ENCODE measurements at regions not wholly inside any gene's neighbourhood (a gene's known extent, or its start where the extent isn't known, plus 50 kb on each side); places are given as distances from the start of the nearest gene placed in this dataset.

DNA sequence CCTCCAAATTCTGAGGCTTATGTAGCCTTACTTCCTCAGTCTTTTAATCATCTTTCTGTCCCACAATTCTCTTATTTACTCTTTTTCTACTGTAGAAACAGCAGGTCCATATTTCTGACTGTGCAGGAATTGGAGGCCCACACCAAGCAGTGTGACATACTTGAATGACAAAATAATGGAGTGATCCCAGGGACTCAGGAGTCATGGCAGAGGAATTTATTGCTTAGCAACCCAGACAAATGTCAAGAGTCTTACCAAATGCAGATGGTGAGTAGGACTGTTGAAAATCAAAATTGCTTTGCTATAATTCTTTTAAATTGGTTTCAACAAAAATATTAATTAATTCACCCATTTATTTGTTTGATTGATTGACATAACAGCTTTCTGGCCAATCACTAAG, 59.9 kb downstream of the HTR1B start:
- intact Hi-C loops (cut with DNase I, micrococcal nuclease) = no loop called here
- DNase-seq = no peak
- ATAC-seq = no peak

DNA sequence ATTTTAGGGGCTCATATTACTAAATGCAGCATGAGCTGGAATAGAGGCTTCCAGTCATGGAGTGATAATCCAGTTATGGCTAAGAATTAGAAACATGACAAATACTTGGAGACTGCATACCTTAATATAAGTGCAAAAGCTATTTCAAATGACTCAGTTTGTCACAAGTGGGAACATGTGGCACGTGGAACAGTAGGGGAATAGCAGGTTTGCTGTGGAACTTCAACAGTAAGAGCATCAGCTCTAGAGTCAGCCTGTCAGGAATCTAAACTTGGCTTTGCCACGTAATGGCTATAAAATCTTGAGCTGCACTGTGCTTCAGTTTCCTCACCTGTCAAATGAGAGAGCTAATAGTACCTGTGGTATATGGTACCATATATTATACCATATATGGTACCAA, 62.1 kb downstream of the HTR1B start:
- intact Hi-C loops (cut with DNase I, micrococcal nuclease) = no loop called here
- ATAC-seq (no peak), DNase-seq (no peak)

DNA sequence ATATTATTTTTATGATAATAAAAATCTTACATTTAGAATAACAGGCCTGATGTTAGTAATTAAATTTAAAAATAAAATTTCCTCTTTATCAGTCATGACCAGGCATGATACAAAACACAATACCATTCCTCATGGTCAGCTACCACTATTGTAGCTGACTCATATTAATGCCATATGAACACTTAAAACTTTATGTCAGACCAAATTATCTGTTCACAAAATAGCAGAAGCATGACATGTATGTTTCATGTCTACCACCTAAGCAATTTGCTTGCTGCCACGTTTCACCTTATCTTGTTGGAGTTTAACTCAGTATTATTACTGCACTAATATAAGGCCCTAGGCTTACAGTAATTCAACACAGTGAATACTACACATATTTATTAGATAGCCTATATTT, 65.7 kb downstream of the HTR1B start:
- DNase-seq = no peak
- no peak for ATAC-seq
- intact Hi-C loops (cut with DNase I, micrococcal nuclease) = no loop called here

DNA sequence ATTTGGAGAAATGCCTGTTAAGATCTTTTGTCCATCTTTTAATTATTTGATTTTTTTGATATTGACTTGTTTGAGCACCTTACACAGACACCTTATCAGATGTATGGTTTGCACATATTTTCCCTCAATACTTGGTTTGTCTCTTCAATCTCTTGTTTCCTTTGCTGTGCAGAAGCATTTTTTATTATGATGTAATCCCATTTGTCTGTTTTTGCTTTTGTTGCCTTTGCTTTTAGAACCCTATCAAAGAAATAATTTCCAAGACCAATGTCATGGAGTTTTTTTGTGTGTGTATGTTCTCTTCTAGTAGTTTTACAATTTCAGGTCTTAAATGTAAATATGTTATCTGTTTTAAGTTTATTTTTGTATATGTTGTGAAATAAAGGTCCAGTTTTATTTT, 73.9 kb downstream of the HTR1B start:
- intact Hi-C loops (cut with DNase I, micrococcal nuclease) = no loop called here
- DNase-seq (no peak), ATAC-seq (no peak)

DNA sequence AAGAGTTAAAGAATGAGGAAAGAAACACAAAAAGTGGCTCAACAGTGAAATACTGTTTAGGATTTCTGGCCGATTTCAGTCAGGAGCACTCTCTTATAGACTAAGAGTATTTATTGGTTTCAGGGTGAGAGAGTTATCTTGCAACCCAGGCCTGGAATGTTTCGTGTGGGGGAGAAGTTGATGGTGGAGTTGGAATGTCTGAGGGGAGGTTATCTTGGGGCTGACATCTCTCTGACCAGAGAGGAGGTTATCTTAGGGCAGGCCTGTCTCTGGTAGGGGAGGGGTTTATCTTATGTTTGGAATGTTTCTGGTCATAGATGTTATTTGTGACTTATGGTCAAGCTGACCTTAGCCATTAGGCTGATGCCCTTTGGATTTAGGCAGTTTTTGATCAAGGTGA, 80.3 kb downstream of the HTR1B start:
- no peak for ATAC-seq
- intact Hi-C loops (cut with DNase I, micrococcal nuclease) = no loop called here
- DNase-seq = no peak

DNA sequence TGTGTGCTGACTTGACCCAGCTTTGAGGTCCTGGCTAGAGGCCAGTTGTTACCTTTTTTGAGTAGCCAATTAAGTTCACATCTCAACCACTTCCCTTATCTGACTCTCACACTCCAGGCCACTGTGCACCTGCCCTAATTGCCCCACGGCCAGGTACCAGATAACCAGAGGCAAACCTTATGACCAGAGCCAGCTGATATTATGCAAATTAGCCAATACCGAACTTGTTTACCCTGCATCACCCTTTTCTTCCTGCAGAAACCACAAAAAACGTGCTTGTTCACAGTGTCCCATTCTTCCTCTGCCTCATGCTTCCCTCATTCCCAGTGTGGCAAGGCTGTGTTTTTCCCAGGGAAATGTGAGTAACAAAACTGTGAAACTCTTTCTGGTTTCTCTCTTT, 89.3 kb downstream of the HTR1B start:
- intact Hi-C loops (cut with DNase I, micrococcal nuclease) = no loop called here
- ATAC-seq (no peak), DNase-seq (no peak)

DNA sequence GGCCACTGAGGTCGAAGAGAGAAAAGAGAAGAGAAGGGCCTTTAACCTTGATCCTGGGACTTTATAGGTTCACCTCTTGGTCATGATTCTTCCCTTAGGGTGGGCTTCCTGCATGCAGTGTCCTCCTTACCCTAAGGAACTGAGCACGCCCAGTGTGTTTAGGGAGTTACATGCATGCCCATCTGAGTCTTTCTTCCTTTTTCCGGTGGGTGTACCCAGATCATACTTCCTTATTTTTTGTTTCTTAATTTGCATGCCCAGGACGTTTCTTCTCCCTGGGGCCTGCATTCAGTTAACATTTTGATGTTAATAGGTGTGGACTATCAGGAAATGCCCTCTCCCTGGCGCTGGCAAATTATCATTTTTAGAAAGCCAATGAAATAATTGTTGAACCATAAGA, 91.5 kb downstream of the HTR1B start:
- no peak for ATAC-seq
- no peak for DNase-seq
- intact Hi-C loops (cut with DNase I, micrococcal nuclease) = no loop called here

DNA sequence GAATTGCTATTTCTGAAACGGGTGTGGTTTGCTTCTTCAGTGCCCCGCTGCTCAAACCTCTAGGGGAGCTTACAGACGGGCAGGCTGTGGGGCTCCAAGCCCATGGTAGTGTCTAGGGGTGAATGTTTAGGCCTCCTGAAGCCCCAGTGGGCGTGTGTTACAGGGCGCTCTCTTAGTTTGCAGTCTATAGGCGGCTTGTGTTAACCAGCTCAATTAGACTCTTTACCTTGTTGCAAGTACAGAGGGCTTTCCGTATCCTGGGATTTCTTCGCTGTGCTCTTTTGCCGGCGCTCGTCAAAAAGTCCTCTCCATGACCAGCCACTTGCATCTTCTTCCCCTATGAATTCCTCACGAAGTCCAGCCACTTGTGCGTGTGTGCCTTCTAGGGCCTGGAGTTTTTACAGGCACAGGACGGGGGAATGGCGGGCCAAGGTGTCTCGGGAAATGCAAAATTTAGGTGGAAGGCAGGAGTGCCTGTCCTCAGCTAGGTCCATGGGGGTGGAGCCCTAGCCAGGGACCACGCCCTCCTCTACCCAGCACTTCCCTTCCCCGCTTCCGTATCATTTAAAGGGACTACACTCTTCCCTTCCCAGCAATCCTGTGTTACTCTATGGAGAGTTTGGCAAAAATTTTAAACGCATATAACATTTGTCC, 94.5 kb downstream of the HTR1B start:
- DNase-seq (peak; percentile 33 to 35), ATAC-seq (peak; percentile 95)
- intact Hi-C loops (cut with DNase I, micrococcal nuclease) = no loop called here

DNA sequence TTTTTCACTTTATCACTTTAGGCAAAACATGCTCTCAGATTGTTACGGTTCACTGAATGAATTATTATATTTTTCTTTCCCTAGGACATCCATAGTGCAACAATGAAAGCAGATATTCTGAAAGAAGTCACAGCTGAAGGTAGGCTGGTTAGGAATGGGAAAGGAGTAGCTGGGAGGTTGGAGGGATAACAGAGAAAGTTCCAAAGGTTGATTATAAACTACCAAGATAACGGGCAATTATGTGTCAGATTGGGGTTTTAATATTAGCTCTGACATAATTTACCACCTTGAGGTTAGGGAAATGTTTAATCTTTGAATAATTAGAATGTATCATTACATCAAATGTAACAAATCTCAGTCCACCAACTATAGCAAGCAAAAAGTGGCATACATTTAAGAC, 96.5 kb downstream of the HTR1B start:
- intact Hi-C loops (cut with DNase I, micrococcal nuclease) = no loop called here
- no peak for DNase-seq
- ATAC-seq = no peak

DNA sequence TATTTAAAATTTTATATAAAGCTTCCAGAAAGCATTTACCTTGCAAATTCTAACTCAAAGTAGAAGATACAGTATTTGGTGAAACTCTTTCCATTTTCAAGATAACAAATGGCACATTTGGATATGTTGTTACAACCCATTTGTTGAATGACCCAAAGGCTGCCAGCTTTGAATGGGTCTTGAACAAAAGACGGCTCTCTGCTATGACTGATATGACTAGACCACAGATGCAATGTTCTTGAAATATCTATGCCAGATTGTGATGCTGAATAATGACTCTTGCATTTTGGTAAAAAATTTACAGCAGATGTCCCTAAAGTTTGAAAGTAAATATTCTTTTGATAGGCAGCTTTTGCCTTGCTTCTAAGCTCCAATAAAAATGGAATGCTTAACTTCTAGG, 99.6 kb downstream of the HTR1B start:
- DNase-seq (no peak), ATAC-seq (no peak)
- intact Hi-C loops (cut with DNase I, micrococcal nuclease) = no loop called here

DNA sequence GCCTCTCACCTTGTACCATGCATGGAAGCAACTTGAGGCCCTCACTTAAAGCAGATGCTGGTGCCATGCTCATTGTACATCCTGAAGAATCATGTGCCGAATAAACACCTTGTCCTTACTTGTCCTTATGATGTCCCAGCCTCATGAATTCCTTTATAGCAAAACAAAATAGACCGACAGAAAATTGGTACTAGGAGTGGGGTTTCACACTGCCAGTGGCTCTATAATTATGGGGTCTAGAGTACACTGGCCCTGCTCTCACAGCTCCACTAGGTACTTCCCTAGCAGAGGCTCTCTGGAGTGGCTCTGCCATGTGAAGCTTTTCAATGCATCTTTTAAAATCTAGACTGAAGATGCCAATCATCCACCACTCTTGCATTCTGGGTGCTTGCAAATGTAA, 101.2 kb downstream of the HTR1B start:
- ATAC-seq (no peak), DNase-seq (no peak)
- intact Hi-C loops (cut with DNase I, micrococcal nuclease) = no loop called here

DNA sequence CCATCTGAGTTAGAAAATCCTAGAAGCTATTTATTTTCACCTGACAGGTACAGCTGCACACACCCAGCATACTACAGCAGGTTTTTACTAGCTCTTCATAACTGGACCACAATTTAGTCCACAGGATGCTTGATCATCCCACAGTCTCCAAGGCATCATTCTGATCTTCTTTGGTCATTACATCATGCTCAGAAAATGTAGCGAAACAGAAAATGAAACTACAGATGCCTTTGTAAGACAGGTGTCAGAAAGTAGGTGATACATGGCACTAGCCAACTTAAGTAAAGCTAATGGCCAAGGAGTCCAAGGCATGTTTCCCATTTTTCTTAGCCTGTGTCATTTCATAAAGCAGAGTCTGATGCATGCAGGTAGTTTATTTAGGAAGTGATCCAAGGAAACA, 102.3 kb downstream of the HTR1B start:
- no peak for ATAC-seq
- no peak for DNase-seq
- intact Hi-C loops (cut with DNase I, micrococcal nuclease) = no loop called here

DNA sequence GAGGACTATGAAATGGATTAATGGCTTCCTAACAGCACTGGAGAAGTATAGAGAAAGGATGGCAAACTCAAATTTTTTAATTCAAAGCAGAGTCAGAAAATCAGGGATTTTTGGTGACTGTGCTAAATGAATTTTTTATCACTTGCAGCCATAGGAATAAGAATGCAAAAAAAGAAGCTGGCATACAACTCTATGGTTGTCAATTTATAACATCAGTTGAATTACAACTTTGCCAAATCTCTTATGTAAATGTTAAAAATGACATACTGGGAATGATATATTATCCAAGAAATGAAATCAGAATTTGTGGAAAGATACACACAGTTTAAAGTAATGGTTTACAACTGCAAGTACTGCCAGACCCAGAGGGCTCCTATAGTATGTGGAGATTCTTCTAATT, 106.5 kb downstream of the HTR1B start:
- intact Hi-C loops (cut with DNase I, micrococcal nuclease) = no loop called here
- DNase-seq = no peak
- no peak for ATAC-seq

DNA sequence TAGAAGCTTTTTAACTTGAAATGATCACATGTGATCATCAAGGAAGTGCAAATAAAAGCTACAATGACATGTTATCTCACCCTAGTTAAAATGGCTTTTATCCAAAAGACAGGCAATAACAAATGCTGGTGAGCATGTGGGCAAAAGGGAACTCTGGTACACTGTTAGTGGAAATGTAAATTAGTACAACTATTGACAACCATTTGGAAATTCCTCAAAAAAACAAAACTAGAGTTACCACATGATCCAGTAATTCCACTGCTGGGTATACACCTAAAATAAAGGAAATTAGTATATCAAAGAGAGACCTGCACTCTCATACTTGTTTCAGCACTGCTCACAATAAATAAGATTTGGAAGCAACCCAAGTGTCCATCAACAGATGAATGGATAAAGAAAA, 108.7 kb downstream of the HTR1B start:
- ATAC-seq = no peak
- intact Hi-C loops (cut with DNase I, micrococcal nuclease) = no loop called here
- no peak for DNase-seq

DNA sequence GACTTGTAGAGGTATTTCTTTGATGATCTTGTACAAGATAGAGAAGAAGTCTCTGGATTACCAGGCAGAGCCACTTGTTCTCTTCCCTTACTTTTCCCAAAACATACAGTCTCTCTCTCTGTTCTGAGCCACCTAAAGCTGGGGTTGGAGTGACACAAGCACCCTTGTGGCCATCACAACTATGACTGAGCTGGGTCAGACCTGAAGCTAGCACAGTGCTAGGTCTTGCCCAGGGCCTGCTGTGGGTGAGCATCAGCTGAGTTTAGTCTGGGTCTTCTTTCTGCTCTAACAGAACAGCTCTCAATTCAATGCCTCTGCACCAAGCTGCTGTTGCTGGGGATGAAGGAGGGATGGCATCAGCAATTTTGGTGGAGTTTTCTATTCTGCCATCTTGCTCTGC, 110.2 kb downstream of the HTR1B start:
- no peak for DNase-seq
- no peak for ATAC-seq
- intact Hi-C loops (cut with DNase I, micrococcal nuclease) = no loop called here

DNA sequence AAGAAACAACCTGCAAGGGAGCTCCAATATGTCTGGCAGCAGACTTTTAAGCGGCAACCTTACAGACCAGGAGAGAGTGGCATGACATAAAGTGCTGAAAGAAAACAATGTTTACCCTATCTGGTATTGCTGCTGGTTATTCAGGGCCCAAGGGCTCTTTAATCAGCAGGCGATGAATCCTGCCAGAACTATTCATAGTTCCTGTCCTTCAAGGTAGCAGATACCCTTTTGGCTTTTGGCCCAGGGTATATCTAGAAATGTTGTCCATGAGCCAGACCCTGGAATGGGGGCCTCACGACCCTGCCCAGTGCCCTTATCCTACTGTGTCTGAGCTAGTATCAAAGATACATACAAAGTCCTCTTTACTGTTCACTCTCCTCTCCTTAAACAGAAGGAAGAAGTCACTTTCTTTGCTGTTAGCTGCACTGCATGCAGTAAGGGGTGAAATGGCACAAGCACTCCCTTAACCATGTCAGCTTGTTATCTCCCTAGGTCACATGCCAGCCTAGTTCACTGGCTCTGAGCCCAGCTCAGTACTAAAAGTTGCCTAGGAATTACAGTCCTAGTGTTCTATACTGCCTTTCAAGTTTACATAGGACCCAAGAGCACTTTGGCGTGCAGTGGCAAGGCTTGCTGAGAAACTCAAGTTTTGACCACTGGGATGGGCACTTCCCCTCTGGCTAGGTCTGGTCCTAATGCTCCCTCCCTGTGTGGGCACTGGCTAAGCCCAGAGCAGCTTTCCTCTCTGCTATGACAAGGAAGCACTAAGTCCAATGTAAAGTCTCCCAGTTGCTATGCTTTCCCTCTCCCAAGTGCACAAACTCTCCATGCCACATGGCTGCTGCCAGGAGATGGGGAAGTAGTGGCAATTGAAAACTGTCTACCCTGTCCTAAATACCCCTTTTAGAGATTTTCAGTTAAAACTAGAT, 122.0 kb downstream of the HTR1B start:
- intact Hi-C loops (cut with DNase I, micrococcal nuclease) = no loop called here
- ATAC-seq (peak; percentile 70), DNase-seq (no peak)

DNA sequence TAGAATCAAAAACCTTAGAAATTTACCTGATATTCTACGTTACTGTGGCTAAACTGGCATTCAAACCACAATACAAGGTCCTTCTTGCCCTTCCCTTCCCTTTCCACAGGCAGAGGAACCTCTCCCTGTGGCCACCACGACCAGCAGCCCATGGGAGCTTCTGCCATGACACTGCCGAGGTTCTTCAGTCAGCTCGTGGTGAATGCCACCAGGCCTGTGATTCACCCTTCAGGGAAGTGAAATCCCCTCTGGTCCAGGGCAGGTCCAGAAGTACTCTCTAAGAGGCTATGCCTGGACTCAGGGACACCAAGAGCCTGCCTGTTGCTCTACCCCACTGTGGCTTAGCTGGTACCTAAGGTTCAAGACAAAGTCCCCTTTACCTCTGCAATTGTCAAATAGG, 123.0 kb downstream of the HTR1B start:
- DNase-seq (no peak), ATAC-seq (no peak)
- intact Hi-C loops (cut with DNase I, micrococcal nuclease) = no loop called here

DNA sequence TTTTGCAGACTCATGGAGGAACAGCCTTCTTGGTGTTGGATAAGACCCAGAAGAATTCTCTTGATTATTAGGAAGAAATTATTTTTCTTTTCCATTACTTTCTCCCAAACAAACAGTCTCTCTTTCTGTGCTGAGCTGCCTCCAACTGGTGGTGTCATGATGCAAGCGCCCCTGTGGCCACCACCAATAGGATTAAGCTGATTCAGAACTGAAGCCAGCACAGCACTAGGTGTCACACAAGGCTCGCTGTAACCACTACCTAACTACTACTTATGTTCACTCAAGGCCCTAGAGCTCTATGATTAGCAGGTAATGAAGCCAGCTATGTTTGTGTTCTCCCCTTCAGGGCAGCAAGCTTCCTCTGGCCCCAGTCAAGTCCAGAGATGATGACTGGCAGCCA, 123.4 kb downstream of the HTR1B start:
- ATAC-seq = no peak
- DNase-seq = no peak
- intact Hi-C loops (cut with DNase I, micrococcal nuclease) = no loop called here

DNA sequence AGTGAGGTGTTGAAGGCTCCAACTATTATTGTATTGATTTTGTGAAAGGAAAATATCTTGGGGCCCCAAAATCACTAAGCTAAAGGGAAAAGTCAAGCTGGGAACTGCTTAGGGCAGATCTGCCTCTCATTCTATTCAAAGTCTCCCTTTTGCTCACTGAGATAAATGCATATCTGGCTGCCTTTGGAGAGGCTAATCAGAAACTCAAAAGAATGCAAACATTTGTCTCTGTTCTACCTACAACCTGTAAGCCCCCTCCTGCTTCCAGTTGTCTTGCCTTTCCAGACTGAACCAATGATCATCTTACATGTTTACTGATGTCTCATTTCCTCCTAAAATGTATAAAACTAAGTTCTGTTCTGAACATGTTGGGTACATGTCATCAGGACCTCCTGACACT, 125.9 kb downstream of the HTR1B start:
- ATAC-seq (no peak), DNase-seq (no peak)
- intact Hi-C loops (cut with DNase I, micrococcal nuclease) = no loop called here

DNA sequence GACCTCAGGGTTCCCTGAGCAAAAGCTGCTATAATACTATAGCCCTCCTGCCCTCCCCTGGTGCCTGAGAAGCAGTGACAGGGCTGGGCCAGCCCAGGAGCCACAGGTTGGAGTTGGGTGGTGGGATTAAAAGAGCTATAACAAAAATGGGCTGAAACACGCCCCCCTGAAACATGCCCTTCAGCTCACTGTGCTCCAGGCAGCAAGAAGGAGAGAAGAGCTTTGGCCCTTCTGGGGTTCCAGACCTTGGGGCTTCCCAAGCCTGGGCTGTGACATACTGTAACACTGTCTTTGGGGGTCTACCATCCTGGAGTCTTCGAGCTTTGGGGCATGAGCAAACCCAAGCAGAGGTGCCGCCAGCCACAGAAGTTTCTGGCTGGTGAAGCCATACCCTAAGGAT, 129.2 kb downstream of the HTR1B start:
- ATAC-seq (no peak), DNase-seq (no peak)
- intact Hi-C loops (cut with DNase I, micrococcal nuclease) = no loop called here
